Skin epidermis (tissue), 12 donors: ENCODE measurements at regions not wholly inside any gene's neighbourhood (a gene's known extent, or its start where the extent isn't known, plus 50 kb on each side); places are given as distances from the start of the nearest gene placed in this dataset.
A peak's percentile ranks its signal among the peaks of the same experiment; 100 is the strongest.

Source experiments
- H3K27ac ChIP-seq, 21 experiments: fragments of 200-600 bp; sonication (generic) in 11 of 21; one replicate each; pipeline ENCODE4 v1.5.0; 2020; ENCODE audit warnings: mild to moderate bottlenecking in 3 of 21, inconsistent platforms in 2 of 21, moderate library complexity in 2 of 21
- H3K4me3 ChIP-seq, 7 experiments: fragments of 200-600 bp; sonication (generic) in 2 of 7; one replicate each; pipeline ENCODE4 v1.5.0; 2020; ENCODE audit warnings: inconsistent platforms in 2 of 7, mild to moderate bottlenecking in 2 of 7, moderate library complexity in 1 of 7

DNA sequence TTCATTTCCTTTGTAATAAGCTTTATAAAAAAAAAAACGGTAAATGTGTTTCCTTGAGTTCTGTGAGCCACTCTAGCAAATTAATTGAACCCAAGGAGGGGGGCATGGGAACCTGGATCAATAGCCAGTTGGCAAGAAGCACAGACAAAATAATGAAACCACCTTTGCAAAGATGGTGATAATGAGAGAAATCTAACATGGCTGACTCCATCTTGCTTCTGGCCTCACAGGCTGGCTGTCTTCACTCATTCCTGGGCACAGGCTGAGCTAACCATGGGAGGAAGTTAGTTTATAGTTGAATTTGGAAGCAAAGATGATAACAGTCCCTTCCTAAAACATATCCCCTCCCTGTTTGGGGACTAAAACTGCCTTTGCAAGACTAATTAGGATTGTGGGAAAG lies 95.1 kb downstream of the B3GNT2 start:
- Histone ChIP-seq H3K4me3 (no peak overlapping the region), H3K27ac (no peak overlapping the region)

GRCh38 chr2:62287899-62288880 lies 92.3 kb downstream of the B3GNT2 start:
- Histone ChIP-seq H3K4me3 (no peak overlapping the region), H3K27ac (peak overlapping the region in 2 of 21 experiments; percentile 11 to 47)

GRCh38 chr2:62287282-62287681 lies 91.4 kb downstream of the B3GNT2 start:
- H3K4me3 ChIP-seq, result no peak overlapping the region

DNA sequence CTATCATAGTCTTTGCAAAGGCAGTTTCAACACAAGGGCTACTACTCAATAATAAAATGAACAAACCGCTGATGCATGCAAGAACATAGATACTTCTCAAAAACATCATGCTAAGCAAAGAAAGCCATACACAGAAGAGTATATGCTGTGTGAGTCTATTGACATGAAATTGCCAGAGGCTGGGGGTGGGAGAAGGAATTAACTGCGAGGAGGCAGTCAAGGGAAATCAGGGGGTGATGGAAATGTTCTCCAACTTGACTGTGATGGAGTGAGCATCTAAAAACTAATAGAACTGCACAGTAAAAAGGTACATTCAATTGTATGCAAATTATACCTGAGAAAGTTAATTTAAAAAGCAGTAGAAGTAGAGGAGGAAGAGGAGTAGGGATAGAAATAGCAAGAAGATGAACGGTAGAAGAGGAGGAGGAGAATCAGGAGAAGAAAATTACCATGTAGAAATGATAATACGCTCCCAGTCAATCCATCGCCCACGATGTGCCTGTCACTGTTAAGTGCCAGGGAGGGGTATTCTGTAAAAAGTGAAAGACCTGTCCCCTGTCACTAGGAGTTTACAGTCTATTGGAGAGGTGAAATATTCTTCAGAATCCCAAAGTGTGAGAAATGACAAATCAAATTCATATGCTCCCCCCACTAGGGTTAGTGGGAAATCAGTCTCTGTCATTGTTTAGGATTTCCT lies 90.3 kb downstream of the B3GNT2 start:
- H3K27ac ChIP-seq, result no peak overlapping the region
- H3K4me3 ChIP-seq, result no peak overlapping the region

More at GRCh38 chr2:62287282-62287681, 91.4 kb downstream of the B3GNT2 start:
- peak overlapping the region in 1 of 21 experiments; percentile 47 for H3K27ac ChIP-seq

- Histone ChIP-seq H3K27ac (no peak overlapping the region), H3K4me3 (no peak overlapping the region)
Measured at GRCh38 chr2:62284980-62285379, 89.1 kb downstream of the B3GNT2 start.

DNA sequence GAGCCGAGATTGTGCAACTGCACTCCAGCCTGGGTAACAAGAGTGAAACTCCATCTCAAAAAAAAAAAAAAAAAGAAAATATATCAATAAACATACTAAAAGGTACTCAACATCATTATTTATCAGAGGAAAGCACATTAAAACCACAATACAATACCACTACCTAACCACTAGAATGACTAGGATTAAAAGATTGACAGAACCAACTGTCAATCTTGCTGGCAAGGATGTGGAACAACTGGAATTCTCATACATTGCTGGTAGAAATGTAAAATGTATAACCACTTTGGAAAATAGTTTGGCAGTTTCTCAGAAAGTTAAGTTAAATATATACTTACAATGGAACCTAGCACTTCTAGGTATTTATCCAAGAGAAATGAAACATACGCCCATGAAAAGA lies 88.6 kb downstream of the B3GNT2 start:
- Histone ChIP-seq H3K4me3 (no peak overlapping the region), H3K27ac (no peak overlapping the region)

- H3K27ac ChIP-seq, result no peak overlapping the region
- H3K4me3 ChIP-seq, result no peak overlapping the region
Measured at GRCh38 chr2:62283147-62283546, 87.2 kb downstream of the B3GNT2 start.

DNA sequence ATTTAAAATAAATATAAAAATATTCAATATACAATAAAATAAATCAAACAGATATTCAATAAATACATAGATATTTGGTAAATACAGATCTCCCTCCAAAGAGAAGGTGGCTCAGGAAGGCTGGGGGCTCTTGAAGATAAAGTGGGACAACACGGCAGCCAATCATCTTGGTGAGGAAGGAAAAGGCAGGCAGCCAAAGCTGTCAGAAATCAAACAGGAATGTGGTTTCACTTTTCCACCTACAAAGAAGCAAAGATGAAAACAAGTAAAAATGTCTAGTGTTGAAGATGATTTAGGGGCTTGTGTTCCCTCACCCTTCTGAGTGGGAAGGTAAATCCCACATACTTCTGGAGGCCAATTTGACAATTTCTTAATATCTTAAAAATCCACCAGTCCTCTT lies 85.7 kb downstream of the B3GNT2 start:
- Histone ChIP-seq H3K4me3 (no peak overlapping the region), H3K27ac (no peak overlapping the region)

- Histone ChIP-seq H3K4me3 (no peak overlapping the region), H3K27ac (no peak overlapping the region)
Measured at GRCh38 chr2:62277688-62278087, 81.8 kb downstream of the B3GNT2 start.
